ENCODE measurements at regions not wholly inside any gene's neighbourhood (a gene's known extent, or its start where the extent isn't known, plus 50 kb on each side); places are given as distances from the start of the nearest gene placed in this dataset.

GRCh38 chr4:31548823-31549222 is 828.7 kb downstream of the PCDH7 start:
- no peak for DNase-seq

DNA sequence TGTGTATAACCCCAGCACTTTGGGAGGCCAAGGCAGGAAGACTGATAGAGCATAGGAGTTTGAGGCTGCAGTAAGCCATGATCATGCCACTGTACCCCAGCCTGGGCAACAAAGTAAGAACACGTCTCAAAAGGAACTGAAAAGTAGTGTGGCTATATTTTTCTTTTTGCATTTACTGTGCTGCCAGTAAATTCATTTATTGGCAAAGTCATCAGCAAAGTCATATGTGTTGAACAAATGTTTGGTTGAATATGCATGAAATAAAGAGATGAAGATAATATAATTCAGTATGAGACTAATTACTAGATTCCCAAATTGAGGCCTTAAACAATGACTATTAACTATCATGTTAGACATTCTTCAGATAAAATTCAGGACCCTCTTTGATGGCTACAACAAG is 829.1 kb downstream of the PCDH7 start:
- DNase-seq = no peak

DNA sequence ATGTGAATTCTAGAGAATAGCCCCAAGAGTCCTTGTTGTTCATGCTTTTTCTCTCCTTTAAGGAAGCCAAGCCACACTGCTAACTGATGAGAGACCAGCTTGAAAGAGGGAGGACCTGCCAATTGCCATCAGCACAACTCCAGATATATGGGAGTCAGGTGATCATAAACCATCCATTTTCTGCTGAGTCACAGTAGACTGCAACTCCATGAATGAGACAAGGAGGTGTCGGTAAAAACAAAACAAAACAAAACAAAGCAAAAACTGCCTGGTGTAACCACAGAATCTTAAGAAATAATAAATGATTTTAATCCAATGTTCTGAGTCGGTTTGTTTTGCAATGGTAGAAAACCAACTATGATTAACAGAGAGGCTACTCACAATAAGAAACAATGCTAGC is 837.3 kb downstream of the PCDH7 start:
- DNase-seq = no peak

DNA sequence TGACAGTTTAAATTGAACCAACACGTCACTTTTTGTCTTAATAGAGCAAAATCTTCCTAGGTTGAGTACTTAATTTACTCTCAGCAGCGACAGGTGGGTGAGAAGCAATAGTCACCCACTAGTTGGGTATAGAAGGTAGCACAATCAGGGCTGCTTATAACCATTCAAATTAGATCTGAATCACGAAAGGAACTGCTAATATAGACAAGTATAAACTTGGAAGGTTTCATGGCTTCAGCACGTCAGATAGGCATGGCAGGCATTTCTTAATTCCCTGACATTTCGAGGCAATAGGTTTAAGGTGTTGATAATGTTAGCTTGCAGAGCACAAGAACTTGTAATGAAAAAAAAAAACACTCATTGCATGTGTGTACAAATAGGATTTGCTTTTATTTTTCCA is 853.4 kb downstream of the PCDH7 start:
- DNase-seq = no peak

DNA sequence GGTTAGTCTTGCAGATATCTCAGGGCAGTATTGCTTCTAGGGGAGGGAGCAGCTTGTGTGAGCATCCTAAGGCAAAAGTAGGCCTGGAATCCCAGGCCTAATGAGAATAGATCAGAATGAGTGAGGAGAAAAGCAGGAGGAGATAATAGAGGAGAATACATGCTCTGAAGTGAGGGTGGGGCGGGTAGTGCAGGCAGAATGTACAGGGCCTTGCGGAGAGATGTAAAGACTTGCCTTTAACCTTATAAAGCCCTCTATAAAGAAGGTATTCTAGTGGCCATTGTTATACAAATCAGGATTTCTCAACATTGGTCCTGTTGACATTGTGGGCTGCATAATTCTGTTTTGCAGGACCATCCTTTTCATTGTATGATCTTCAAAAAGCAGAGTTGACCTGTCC is 855.3 kb downstream of the PCDH7 start:
- DNase-seq = no peak

- no peak for DNase-seq
Observed at GRCh38 chr4:31580843-31581242, 860.7 kb downstream of the PCDH7 start.

- DNase-seq = no peak
Observed at GRCh38 chr4:31585503-31585902, 865.3 kb downstream of the PCDH7 start.

DNA sequence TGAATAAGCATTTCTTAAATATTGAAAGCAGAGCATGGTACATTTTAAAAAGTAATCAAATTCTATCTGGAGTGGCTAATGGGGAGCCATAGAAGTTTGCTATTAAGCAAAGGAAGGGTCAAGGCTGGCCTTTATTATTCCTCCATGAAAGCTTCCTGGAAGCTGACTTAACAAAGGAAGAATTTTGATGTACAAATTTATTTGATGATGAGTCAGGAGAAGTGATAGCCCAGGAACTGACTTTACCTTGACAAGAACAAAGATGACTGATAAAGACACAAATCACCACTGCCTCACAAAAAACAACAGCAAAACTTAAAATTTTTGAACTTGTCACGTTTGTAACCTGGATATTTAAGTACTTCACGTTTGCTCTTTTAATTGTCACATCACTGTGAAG is 872.1 kb downstream of the PCDH7 start:
- DNase-seq = no peak

DNA sequence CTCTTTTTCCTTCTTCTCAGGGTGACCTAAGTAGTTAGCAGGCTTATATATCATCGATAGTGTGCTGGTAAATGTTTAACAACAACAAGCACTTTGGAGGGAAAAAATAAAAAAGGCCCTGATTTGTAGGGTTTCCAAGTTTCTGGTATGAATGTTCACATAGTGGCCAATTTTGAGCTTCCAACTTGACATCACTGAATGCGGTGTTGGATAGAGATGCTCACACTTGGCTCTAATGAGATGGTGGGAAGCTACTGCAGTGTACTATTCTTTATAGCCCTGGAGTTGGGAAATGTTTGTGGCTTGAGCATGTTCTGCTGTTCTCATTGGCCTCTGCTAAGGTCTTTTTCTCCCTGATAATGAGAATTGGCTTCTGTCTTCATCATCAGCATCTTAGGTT is 875.3 kb downstream of the PCDH7 start:
- DNase-seq = no peak

- no peak for DNase-seq
Observed at GRCh38 chr4:31598639-31599038, 878.5 kb downstream of the PCDH7 start.

DNA sequence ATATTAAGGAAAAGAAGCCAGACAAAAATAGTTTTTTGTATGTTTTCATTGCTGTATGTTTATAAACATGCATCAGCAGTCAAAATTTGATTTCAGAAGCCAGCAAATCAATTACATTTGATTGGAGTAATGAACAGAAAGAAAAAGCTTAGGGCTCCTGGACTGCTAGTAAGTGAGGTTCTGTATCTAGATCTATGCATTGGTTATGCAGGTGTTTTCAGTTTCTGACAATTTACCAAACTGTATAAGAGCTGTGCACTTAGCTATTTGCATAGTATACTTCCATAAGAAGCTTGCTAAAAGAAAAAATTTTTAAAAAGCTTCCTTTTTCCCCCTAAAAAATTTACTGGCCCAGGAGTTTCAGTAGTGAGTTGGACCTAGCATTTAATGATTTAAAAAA is 881.6 kb downstream of the PCDH7 start:
- DNase-seq = no peak

DNA sequence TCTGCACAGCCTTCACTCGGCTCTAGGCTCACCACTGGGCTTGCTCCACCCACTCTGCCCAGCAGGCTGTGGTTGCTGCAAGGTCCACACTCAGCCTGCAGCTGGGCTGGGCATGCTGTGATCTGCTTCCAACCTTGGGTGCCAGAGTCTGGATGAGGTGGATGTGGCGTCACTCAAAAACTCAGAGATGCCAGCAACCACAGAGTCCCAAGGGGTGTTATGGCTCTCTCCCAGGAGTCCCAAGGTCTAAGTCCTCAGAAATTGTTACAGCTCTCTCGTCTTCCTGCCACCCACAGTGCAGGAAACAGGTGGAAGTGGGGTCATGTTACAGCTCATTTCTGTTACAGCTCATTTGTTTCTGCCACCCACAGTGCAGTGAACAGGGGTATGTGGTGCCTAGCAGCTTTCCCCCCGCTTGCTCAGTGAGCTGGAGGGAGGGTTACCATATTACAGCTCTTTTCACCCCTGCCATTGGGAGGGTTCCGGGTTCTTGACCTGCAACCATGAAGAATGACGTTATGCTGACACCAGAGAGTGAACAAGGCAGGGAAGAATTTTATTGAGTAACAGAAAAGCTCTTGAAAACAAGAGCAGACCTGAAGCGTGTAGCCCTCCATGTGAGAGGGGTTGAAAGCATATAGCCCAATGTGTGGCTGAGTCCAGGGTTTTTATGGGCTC is 893.9 kb downstream of the PCDH7 start:
- no peak for DNase-seq

GRCh38 chr4:31617667-31618066 is 897.5 kb downstream of the PCDH7 start:
- DNase-seq = no peak

DNA sequence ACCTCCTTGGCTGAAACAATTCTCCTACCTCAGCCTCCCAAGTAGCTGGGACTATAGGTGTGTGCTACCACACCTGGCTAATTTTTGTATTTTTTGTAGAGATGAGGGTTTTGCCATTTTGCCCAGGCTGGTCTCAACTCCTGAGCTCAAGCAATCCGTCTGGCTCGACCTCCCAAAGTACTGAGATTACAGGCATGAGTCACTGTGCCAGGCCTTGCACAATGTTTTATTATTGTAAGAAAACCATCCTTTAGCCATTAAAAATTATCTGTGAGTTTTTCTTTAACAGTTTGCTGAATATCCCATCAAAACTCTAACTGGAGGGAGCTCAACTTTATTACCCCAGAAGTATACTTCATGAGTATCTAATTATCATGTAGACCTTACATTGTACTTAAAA is 900.3 kb downstream of the PCDH7 start:
- DNase-seq = no peak

- no peak for DNase-seq
Observed at GRCh38 chr4:31645236-31645635, 925.1 kb downstream of the PCDH7 start.

DNA sequence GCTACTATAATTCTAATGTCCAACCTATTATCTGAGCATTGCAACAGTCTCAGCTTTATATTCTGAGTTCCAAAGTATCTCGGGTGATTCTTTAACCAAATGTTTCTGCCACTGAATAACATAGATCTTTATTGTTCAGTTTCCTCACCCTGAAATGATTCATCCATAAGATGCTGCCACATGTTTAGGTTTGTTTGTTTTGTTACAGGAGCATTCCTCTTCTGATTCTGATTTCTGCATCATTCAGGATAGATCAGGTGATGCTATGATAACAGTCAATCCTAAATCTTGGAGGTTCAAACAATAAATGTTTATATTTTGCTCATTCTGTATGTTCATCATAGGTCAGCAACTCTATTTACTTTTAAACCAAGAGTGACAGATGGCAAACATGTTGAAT is 927.6 kb downstream of the PCDH7 start:
- no peak for DNase-seq

DNA sequence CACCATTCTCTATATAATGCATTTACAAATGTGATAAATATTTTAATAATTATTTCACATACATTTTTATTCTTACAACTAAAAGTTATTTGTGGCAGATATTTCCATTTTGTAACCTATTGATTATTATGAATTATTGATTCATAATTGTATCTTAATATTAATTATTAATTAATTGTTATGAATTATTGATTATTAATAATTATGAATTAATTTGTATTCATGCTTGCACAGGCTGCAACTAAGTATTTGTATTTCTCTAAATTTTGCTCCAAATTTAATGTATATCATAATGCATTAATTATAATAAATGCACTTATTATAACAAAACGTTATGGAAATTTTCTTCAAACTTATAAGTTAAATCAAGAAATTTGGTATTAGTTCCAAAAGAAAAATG is 929.7 kb downstream of the PCDH7 start:
- no peak for DNase-seq

- no peak for DNase-seq
Observed at GRCh38 chr4:31651541-31651940, 931.4 kb downstream of the PCDH7 start.

GRCh38 chr4:31655328-31655727 is 935.2 kb downstream of the PCDH7 start:
- DNase-seq = no peak

DNA sequence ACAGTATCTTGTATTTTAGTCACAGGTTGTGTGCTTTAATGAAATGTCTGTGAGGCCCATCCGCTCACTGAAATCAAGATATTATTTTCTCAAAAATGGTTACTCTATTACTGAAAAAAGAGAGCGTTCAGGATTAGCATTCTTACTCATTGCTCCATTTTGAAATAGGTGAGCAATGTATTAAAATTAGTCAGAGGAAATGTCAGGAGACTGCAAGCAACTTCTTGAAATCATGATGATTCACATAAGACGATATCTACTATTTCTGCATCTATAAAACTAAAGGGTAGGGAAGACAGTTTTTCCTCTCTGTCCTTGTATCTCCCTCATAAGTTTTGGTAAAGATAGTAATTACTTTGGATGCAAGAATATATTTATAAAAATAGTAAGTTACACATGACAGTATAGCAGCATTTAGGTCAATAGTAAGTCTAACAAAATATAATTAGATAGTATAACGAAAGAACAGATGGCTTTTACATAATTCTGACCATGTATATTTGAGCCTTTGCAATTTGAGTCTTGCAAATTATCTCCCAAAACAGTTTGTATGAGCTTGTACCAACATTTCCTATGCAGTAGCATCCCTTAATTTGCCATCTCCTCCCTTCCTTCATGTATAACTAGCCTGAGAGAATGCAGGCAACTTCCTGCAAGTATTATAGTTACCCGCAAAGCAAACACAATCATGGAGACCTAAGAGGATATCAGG is 937.8 kb downstream of the PCDH7 start:
- DNase-seq = no peak

- DNase-seq = no peak
Observed at GRCh38 chr4:31660916-31661315, 940.7 kb downstream of the PCDH7 start.

GRCh38 chr4:31662951-31663350 is 942.8 kb downstream of the PCDH7 start:
- no peak for DNase-seq

DNA sequence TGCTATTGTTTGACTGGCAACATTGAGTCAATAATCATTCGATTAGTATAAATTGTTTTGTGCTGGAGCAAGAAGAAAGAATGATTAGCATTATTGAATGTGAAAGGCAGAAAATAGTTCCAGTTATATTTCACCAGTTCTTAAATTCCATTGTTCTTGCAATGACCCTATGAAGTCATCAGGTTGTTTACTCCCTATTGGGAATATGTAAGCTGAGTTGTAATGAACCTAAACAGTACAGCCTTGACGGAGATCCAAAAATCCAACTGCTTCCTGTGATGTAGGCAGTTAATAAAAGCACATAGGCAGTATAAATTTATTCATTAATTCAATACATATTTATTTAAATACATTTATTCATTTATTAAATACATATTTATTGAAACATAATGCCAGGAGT is 947.5 kb downstream of the PCDH7 start:
- no peak for DNase-seq

DNA sequence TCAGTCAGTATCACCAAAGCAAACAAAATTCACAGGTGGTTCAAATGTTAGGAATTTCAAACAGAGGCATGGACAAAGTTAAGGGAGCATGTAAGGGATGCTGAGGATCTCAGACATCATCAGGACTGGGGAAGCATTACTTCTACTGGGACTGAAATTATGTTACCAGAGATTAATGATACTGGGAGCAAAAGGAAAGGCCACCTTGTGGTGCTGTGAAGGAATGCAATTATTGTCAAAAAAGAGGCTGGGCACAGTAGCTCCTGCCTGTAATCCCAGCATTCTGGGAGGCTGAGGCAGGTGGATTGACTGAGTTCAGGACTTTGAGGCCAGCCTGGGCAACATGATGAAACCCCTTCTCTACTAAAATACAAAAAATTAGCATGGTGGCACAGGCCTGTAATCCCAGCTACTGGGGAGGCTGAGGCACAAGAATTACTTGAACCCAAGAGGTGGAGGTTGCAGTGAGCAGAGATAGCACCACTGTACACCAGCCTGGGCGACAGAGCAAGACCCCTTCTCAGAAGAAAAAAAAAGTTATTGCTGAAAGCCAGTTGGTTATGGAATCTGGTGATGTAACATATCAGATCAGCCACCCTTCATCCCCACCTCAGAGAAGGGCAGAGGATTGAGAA is 954.3 kb downstream of the PCDH7 start:
- DNase-seq = no peak
